CD4-positive, alpha-beta T cell treated with Interleukin-15 for 1 hour (primary cell): ENCODE measurements at regions not wholly inside any gene's neighbourhood (a gene's known extent, or its start where the extent isn't known, plus 50 kb on each side); places are given as distances from the start of the nearest gene placed in this dataset.
"Not testable (repeated sequence)": the region's sequence is repeated elsewhere in the genome, so short reads cannot be mapped to it uniquely, and the experiment has no call there.

Experiments used
- DNase-seq: peaks from one replicate; pipeline ENCODE4 v3.0.0-alpha.2; 2020

- no peak for DNase-seq
Observed at GRCh38 chr6:137970368-137970767, 103.3 kb downstream of the TNFAIP3 start.

- DNase-seq: no peak
Observed at GRCh38 chr6:137973201-137973600, 106.1 kb downstream of the TNFAIP3 start.

- DNase-seq: no peak
Observed at GRCh38 chr6:137975188-137975940, 108.3 kb downstream of the TNFAIP3 start.

GRCh38 chr6:137976430-137976829 lies 109.4 kb downstream of the TNFAIP3 start:
- no peak for DNase-seq

GRCh38 chr6:137977206-137977605 lies 110.1 kb downstream of the TNFAIP3 start:
- no peak for DNase-seq

GRCh38 chr6:137977814-137978213 lies 110.8 kb downstream of the TNFAIP3 start:
- DNase-seq: no peak

GRCh38 chr6:137978252-137978896 lies 111.3 kb downstream of the TNFAIP3 start:
- no peak for DNase-seq

- not testable (repeated sequence) for DNase-seq
Observed at GRCh38 chr6:137979263-137979662, 112.2 kb downstream of the TNFAIP3 start.

GRCh38 chr6:137980777-137981176 lies 113.7 kb downstream of the TNFAIP3 start:
- DNase-seq: no peak

GRCh38 chr6:137981758-137982157 lies 114.7 kb downstream of the TNFAIP3 start:
- DNase-seq: no peak

GRCh38 chr6:137982418-137983189 lies 115.5 kb downstream of the TNFAIP3 start:
- DNase-seq: peak; percentile 36

GRCh38 chr6:137983269-137983668 lies 116.2 kb downstream of the TNFAIP3 start:
- no peak for DNase-seq

- DNase-seq: no peak
Observed at GRCh38 chr6:137989664-137990063, 117.6 kb downstream of the PERP start.

- DNase-seq: no peak
Observed at GRCh38 chr6:137995371-137995770, 111.8 kb downstream of the PERP start.

- DNase-seq: no peak
Observed at GRCh38 chr6:137998461-137999019, 108.7 kb downstream of the PERP start.

GRCh38 chr6:137999815-138000214 lies 107.4 kb downstream of the PERP start:
- no peak for DNase-seq

- DNase-seq: no peak
Observed at GRCh38 chr6:138000941-138001340, 106.3 kb downstream of the PERP start.

- DNase-seq: peak; percentile 56
Observed at GRCh38 chr6:138001750-138002349, 105.4 kb downstream of the PERP start.

GRCh38 chr6:138004430-138005287 lies 102.6 kb downstream of the PERP start:
- DNase-seq: no peak

GRCh38 chr6:138005846-138006245 lies 101.4 kb downstream of the PERP start:
- DNase-seq: no peak

- no peak for DNase-seq
Observed at GRCh38 chr6:138007014-138007472, 100.2 kb downstream of the PERP start.

- no peak for DNase-seq
Observed at GRCh38 chr6:138008791-138009190, 98.4 kb downstream of the PERP start.
